HG03103 (cell line): ENCODE measurements at regions not wholly inside any gene's neighbourhood (a gene's known extent, or its start where the extent isn't known, plus 50 kb on each side); places are given as distances from the start of the nearest gene placed in this dataset.

ENCODE experiments used
- ATAC-seq: cut with Tn5 transposase; IDR thresholded peaks from one replicate; pipeline ENCODE4 v1.9.1; 2021; ENCODE audit warnings: low read depth; ENCODE audit not compliant: unreplicated experiment

- ATAC-seq: no peak
These were observed 115.0 kb downstream of the DNAJB9 start for GRCh38 chr7:108684629-108685028.

- no peak for ATAC-seq
These were observed 116.8 kb downstream of the DNAJB9 start for GRCh38 chr7:108686494-108686893.

DNA sequence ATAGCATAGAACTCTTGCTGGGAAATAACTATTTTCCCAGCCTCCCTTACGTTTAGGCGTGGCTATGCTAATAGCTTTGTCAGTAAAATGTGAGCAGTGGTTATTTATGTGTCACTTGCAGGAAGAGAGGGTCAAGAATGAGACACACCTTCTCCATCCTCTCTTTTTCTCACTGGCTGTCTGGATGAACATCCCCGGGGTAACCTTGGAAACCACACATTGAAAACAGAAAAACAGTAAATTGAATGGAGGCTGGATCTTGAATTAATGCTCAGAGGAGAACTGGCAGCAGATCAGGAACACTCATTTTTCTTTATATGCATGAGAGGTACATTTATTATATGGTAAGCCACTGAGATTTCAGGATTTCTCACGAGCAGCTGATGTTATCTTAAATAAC, 127.6 kb downstream of the DNAJB9 start:
- no peak for ATAC-seq

GRCh38 chr7:108711611-108712010, 141.9 kb downstream of the DNAJB9 start:
- no peak for ATAC-seq

- ATAC-seq: no peak
These were observed 147.1 kb downstream of the DNAJB9 start for GRCh38 chr7:108716783-108717182.

GRCh38 chr7:108717781-108718180, 148.1 kb downstream of the DNAJB9 start:
- ATAC-seq: no peak

GRCh38 chr7:108719631-108720030, 150.0 kb downstream of the DNAJB9 start:
- no peak for ATAC-seq

- ATAC-seq: no peak
These were observed 152.9 kb downstream of the DNAJB9 start for GRCh38 chr7:108722561-108722960.

- no peak for ATAC-seq
These were observed 153.7 kb downstream of the DNAJB9 start for GRCh38 chr7:108723381-108723814.

- no peak for ATAC-seq
These were observed 154.8 kb downstream of the DNAJB9 start for GRCh38 chr7:108724251-108725100.

GRCh38 chr7:108735814-108736213, 166.1 kb downstream of the DNAJB9 start:
- no peak for ATAC-seq

DNA sequence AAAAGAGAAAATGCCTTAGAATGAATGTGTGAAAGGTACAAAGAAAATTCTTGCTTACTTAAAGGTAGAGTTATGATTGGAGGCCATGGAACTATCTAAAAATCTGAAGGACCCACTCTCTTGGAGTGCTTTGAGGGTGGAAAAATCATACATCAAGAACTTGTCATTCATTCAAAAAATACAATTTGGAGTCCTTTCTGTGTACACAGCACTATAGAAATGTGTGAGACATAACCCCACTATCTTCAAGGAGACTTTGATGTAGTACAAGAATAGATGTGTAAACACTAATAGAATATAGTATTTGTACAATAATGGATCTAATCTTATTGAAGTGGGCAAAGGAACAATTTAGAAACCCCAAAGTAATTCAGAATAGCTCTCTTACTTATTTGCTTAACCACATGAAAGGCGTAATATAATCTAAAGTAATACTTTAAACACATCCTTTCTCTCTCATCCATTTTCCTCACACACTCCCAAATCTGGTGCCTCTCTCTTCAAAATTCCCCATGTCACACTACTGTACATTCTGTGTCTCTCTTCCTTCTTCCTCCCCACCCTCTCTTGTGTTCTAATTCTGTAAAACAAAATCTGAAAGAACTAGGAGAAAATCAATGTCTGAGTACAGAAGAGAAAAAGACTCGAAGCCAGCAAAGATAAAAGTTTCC, 166.7 kb downstream of the DNAJB9 start:
- ATAC-seq: no peak

DNA sequence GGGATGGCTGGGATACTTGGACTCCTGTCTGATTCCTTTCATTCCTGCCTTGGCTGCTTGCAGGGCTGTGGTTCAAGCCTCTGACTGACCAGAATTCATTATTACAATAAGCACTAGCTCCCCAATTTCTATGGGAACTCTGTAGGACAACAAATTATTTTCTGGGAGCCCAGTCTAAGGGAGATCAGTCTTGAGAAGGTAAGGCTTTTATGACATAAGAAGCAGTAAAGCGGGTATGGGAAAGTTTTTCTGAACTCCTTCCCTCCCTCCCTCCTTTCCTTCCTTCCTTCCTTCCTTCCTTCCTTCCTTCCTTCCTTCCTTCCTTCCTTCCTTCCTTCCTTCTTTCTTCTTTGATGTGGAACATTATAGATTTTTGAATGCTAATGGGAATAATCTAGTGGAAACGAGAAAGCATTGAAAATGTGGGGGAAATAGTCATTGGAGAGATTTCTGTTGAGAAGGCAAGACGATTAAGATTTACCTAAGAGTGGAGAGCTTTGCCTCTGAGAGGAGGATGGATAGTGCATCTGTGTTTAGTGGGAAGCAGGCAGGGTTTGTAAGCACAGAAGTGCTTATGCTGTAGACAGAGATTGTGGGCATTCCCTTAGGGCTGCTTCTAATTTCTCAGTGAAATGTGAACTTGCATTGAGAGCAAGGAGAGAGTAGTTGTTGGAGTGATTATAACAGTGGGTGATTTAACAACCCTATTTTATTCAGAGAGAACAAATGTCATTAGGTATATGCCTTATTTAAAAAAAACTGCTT, 201.5 kb downstream of the DNAJB9 start:
- ATAC-seq: no peak

- ATAC-seq: no peak
These were observed 202.2 kb downstream of the DNAJB9 start for GRCh38 chr7:108771853-108772252.

GRCh38 chr7:108777966-108778365, 208.3 kb downstream of the DNAJB9 start:
- no peak for ATAC-seq

DNA sequence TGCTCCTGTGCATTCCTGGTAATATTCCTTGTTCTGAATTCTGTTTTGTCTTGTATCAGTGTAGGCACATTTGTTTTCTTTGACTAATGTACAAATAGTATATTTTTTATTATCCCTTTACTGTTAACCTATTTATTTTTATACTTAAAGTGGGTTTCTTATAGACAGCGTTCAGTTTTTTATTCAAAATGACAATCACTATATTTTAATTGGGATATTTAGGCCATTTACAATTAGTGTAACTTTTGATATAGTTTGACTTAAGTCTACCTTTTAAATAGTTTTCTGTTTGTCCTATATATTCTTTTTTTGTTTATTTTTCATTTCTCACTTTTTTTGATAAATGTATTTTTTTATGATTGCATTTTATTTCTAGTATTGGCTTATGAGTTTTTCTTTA, 219.8 kb downstream of the DNAJB9 start:
- ATAC-seq: no peak

GRCh38 chr7:108794466-108794865, 224.8 kb downstream of the DNAJB9 start:
- ATAC-seq: no peak

DNA sequence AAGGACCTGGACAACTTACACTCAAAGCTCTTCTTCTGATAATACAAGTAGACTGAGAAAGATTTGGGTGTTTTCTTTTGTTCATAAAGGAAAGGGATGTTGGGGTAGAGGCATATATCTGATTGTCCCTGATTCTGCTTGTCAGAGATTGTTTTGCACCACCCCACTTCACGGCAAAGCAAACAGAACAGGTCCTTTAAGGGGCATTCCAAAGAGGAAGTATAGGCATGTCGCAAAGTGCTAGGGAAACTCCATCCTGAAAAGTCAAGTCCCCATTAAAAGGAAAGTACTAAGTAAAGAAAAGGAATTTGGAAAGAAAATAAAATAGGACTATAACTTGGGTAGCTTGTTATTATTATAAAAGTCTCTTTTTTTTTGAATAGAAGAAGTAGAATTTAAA, 233.0 kb downstream of the DNAJB9 start:
- no peak for ATAC-seq

GRCh38 chr7:108805808-108806397, 236.2 kb downstream of the DNAJB9 start:
- ATAC-seq: peak; percentile 55

- no peak for ATAC-seq
These were observed 239.0 kb downstream of the DNAJB9 start for GRCh38 chr7:108808549-108809266.
